Gastroesophageal sphincter (tissue), 4 donors: ENCODE measurements at regions not wholly inside any gene's neighbourhood (a gene's known extent, or its start where the extent isn't known, plus 50 kb on each side); places are given as distances from the start of the nearest gene placed in this dataset.
A peak's percentile ranks its signal among the peaks of the same experiment; 100 is the strongest.

Experiments
- ATAC-seq: fragments of 150-250 bp; one replicate; pipeline ENCODE4 v1.9.1; 2016; ENCODE audit warnings: mild to moderate bottlenecking, moderate library complexity
- H3K27ac ChIP-seq, 4 donors: fragments of 200-600 bp; sonication (generic) in 3 of 4; 1 replicate in 3 of 4; 2 replicates in 1 of 4; pipeline ENCODE4 v1.5.1; 2016 to 2019
- H3K27me3 ChIP-seq: fragments of 200-600 bp; sonication (generic); one replicate; pipeline ENCODE4 v1.5.1; 2019
- H3K36me3 ChIP-seq, 2 donors: fragments of 200-600 bp; sonication (generic); one replicate each; pipeline ENCODE4 v1.5.1; 2019; ENCODE audit warnings: control low read depth in 1 of 2
- H3K4me1 ChIP-seq, 3 donors: fragments of 200-600 bp; sonication (generic); 1 replicate in 2 of 3; 2 replicates in 1 of 3; pipeline ENCODE4 v1.5.1; 2016 to 2019; ENCODE audit warnings: control low read depth in 2 of 3
- H3K4me3 ChIP-seq, 2 donors: fragments of 200-600 bp; sonication (generic); one replicate each; pipeline ENCODE4 v1.5.1; 2019; ENCODE audit warnings: mild to moderate bottlenecking in 1 of 2, moderate library complexity in 1 of 2
- H3K9me3 ChIP-seq, 3 donors: fragments of 200-600 bp; sonication (generic); one replicate each; pipeline ENCODE4 v1.5.1; 2017 to 2019; ENCODE audit warnings: control low read depth in 2 of 3
- CTCF ChIP-seq, 4 experiments: fragments of 200-600 bp in 2 of 4; fragments of 450-650 bp in 2 of 4; sonication (generic) in 1 of 4; IDR thresholded peaks; one replicate each; pipeline ENCODE4 v1.5.1; 2017 to 2019; ENCODE audit warnings: antibody characterized with exemption in 4 of 4, mild to moderate bottlenecking in 2 of 4, moderate library complexity in 2 of 4
- EP300 ChIP-seq: sonication (generic); formaldehyde crosslinking; IDR thresholded peaks from one replicate; pipeline ENCODE4 v1.6.1; 2017; ENCODE audit warnings: antibody characterized with exemption, mild to moderate bottlenecking
- POLR2A ChIP-seq, 2 donors: fragments of 450-650 bp; IDR thresholded peaks; one replicate each; pipeline ENCODE4 v1.6.1; 2017; ENCODE audit warnings: antibody characterized with exemption in 2 of 2, mild to moderate bottlenecking in 2 of 2, moderate library complexity in 1 of 2
- POLR2AphosphoS5 ChIP-seq: sonication (generic); formaldehyde crosslinking; IDR thresholded peaks from one replicate; pipeline ENCODE4 v1.6.1; 2017; ENCODE audit warnings: antibody characterized with exemption
- WGBS, 2 donors: methylation state at CpG; one replicate each; pipeline ENCODE4 v1.1.5; 2018; ENCODE audit warnings: low coverage in 1 of 2; 5-methylcytosine and 5-hydroxymethylcytosine counted together

- no peak for ATAC-seq
- H3K27me3 ChIP-seq: no peaks in the 10 kb centered on the region
- no peak overlapping the region for H3K27ac ChIP-seq
- 0 to 50% methylated on average over 1 to 2 of the region's 2 CpGs for WGBS, 2 donors
- no peaks in the 10 kb centered on the region for H3K9me3 ChIP-seq
- H3K36me3 ChIP-seq: peaks cover 0 to 8% of the 10 kb centered on the region in 2 donors
- no peak overlapping the region for H3K4me3 ChIP-seq
- H3K4me1 ChIP-seq: peaks cover 0 to 7% (median 0%) of the 10 kb centered on the region in 3 donors
- TF ChIP-seq POLR2AphosphoS5 (no peak), EP300 (no peak), POLR2A (IDR thresholded peaks at IDR 0.05) (no peak), CTCF (IDR thresholded peaks at IDR 0.05) (no peak)
These were observed 119.3 kb upstream of the RIOK3 start for GRCh38 chr18:23333827-23334226.

DNA sequence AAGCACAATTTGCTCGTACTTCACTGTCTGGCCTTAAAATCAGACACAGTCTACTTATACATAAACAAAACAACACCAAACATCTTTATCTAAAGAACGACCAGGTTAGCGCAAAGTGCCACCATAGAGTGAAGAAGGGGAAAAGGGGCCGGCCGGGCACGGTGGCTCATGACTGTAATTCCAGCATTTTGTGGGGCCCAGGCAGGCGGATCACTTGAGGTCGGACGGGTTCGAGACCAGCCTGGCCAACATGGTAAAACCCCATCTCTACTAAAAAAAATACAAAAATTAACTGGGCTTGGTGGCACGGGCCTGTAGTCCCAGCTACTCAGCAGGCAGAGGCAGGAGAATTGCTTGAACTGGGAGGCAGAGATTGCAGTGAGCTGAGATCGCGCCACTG is 118.5 kb upstream of the RIOK3 start:
- Histone ChIP-seq H3K4me1 (peaks cover 0 to 7% (median 0%) of the 10 kb centered on the region in 3 donors), H3K4me3 (no peak overlapping the region), H3K9me3 (no peaks in the 10 kb centered on the region), H3K36me3 (peaks cover 0 to 8% of the 10 kb centered on the region in 2 donors), H3K27ac (no peak overlapping the region), H3K27me3 (no peaks in the 10 kb centered on the region)
- WGBS, 2 donors: 85 to 91% methylated on average over 3 to 11 of the region's 13 CpGs
- no peak for TF ChIP-seq POLR2A (IDR thresholded peaks at IDR 0.05)
- no peak for TF ChIP-seq POLR2AphosphoS5
- TF ChIP-seq CTCF (IDR thresholded peaks at IDR 0.05): no peak
- TF ChIP-seq EP300: no peak
- ATAC-seq: no peak

- peak; percentile 29 for ATAC-seq
- Histone ChIP-seq H3K4me3 (no peak overlapping the region), H3K27me3 (no peaks in the 10 kb centered on the region), H3K9me3 (no peaks in the 10 kb centered on the region), H3K27ac (no peak overlapping the region), H3K36me3 (no peaks in the 10 kb centered on the region), H3K4me1 (peaks cover 0 to 7% (median 0%) of the 10 kb centered on the region in 3 donors)
- WGBS, 2 donors: 13 to 25% methylated on average over 5 to 6 of the region's 6 CpGs
- no peak for TF ChIP-seq EP300
- TF ChIP-seq CTCF (IDR thresholded peaks at IDR 0.05): no peak
- no peak for TF ChIP-seq POLR2A (IDR thresholded peaks at IDR 0.05)
- no peak for TF ChIP-seq POLR2AphosphoS5
These were observed 117.0 kb upstream of the RIOK3 start for GRCh38 chr18:23336101-23336500.

DNA sequence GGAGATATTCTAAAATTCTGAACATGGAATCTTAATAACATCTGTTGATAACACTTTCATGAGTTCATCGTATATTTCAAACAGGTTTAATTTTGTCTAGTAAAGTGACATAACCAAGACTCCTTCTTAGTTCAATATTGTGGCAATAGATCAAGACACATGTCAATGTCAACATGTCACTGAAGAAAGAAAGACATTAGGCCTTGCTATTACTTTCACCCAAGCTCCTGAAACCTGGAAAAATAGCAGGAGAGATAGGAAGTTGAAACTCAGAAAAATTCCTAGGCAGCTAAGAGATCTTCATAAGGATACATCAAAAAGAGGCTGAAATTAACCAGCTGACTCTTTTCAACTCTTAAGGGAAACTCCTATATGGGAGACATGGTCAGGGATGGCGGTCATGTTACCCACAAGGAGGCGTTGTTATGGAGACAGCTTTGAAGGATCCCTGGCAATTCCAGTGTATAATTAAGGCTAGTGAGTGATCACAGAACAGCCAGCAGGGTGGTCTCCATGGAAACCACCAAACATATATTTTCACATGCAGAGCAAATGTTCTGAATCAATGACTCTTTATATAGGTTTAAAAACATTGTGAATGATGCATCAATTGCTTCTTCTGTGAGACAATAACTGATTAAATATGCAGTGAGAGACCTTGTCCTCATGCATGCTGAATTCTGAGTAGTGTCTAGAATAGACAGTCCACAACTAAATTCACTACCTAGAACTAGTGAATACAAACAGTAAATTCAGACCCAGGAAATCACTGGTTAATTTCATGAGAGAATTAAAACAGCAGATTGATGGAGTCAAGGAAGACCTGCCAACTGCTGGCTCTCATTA is 115.3 kb upstream of the RIOK3 start:
- H3K27me3 ChIP-seq: no peaks in the 10 kb centered on the region
- 51 to 55% methylated on average over 3 of the region's 3 CpGs for WGBS, 2 donors
- H3K36me3 ChIP-seq: no peaks in the 10 kb centered on the region
- TF ChIP-seq POLR2A (IDR thresholded peaks at IDR 0.05) (no peak), CTCF (IDR thresholded peaks at IDR 0.05) (no peak), POLR2AphosphoS5 (no peak), EP300 (no peak)
- ATAC-seq: no peak
- peaks cover 0 to 7% (median 0%) of the 10 kb centered on the region in 3 donors for H3K4me1 ChIP-seq
- no peaks in the 10 kb centered on the region for H3K9me3 ChIP-seq
- H3K4me3 ChIP-seq: no peak overlapping the region
- no peak overlapping the region for H3K27ac ChIP-seq

GRCh38 chr18:23340661-23341060 is 112.4 kb upstream of the RIOK3 start:
- Histone ChIP-seq H3K27ac (no peak overlapping the region), H3K9me3 (no peaks in the 10 kb centered on the region), H3K27me3 (no peaks in the 10 kb centered on the region), H3K4me3 (no peak overlapping the region), H3K4me1 (peaks cover 0 to 7% (median 0%) of the 10 kb centered on the region in 3 donors), H3K36me3 (no peaks in the 10 kb centered on the region)
- no peak for TF ChIP-seq CTCF (IDR thresholded peaks at IDR 0.05)
- no peak for TF ChIP-seq POLR2A (IDR thresholded peaks at IDR 0.05)
- TF ChIP-seq EP300: no peak
- no peak for TF ChIP-seq POLR2AphosphoS5
- ATAC-seq: no peak
- WGBS, 2 donors: 74 to 88% methylated on average over 6 to 7 of the region's 9 CpGs
